NCI-H748 treated with DMSO at 0.1 percent for 48 hours (cell line): ENCODE measurements at regions not wholly inside any gene's neighbourhood (a gene's known extent, or its start where the extent isn't known, plus 50 kb on each side); places are given as distances from the start of the nearest gene placed in this dataset.
"Not testable (repeated sequence)": the region's sequence is repeated elsewhere in the genome, so short reads cannot be mapped to it uniquely, and the experiment has no call there.

Experiments
- DNase-seq: peaks from one replicate; lab custom pipeline; 2025; lab: John Stamatoyannopoulos, UW

DNA sequence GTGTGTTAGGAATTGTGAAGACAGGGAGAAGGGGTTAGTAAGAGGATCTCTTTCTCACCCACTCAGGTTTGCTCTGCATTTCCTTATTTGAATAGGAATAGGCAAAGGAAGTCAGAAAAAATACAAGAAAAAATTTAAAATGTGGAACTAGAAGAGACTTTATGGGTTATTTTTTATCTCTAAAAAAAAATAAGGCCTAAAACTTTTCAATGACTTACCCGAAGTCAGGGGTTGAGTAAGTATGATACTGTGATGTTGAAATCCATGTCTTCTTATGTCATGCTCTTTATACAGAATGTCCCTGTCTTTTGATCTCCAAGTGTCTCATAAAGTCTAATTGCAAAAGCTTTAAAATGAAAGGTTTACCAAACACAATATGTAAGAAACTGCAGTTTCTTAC lies 148.3 kb upstream of the PIK3R1 start:
- DNase-seq, result no peak

DNA sequence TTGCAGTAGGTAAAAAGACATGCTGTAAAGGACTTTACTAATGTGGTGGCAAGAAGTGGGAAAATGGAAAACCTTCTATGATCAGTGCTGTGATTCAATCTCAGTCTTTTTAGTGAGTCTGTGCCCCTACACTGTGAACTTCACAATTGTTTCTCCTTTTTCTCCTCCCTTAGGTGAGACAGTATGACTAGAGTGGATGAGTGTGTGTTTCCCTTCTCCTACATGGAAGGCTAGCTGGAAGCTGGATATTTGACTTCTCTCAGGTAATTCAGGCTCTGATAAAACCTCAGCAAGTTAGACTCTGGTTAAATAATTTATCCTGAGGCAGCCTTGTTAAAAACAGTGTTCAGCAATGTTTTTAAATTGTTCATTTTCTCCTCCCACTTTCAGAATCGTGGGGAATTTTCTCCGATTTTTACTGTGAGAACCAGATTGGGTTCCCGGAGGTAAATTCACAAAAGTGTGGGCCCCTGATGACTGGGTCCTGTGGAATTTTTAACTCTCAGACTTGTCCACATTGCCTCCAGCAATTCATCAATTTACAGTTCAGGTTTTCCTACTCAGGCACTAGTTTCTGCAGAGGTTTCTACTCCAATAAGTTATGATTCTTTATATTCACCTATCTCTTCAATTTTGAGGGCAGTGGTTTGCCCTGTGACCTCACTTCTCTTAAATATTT lies 149.1 kb upstream of the PIK3R1 start:
- no peak for DNase-seq

DNA sequence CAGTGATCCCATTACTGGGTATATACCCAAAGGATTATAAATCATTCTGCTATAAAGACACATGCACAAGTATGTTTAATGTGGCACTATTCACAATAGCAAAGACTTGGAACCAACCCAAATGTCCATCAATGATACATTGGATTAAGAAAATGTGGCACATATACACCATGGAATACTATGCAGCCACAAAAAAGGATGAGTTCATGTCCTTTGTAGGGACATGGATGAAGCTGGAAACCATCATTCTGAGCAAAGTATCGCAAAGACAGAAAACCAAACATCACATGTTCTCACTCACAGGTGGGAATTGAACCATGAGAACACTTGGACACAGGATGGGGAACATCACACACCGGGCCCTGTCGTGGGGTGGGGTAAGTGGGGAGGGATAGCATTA lies 150.2 kb upstream of the PIK3R1 start:
- not testable (repeated sequence) for DNase-seq

DNA sequence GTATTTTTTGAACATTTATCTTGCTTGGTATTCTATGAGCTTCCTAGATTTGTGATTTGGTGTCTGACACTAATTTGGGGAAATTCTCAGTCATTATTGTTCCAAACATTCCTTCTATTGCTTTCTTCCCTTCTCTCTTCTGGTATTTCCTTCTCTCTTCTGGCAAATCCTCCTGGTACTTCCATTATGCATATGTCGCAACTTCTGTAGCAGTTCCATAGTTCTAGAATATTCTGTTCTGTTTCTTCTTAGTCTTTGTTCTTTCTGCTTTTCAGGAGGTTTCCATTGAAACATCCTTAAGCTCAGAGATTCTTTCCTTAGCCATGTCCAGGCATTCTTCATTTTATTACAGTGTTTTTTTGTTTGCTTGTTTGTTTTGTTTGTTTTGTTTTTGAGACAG lies 155.2 kb upstream of the PIK3R1 start:
- no peak for DNase-seq

DNA sequence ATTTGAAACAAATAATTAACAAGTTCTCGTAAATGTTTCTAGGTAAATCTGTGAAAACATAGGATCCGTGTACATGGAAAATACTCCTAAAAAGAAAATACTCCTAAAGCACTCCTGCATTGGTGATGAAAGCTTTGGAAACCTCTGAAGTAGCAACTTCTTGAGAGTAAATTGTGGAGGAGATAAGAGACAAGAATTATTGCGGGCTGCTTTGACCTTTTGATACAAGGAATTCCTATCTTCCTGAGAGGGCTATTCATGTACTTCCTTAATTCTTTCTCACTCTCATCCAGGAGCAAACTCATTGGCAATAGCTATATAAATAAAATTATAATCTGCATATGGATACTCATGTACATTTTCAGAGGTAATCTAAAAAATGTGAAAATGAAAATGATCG lies 158.4 kb upstream of the PIK3R1 start:
- DNase-seq, result no peak

DNA sequence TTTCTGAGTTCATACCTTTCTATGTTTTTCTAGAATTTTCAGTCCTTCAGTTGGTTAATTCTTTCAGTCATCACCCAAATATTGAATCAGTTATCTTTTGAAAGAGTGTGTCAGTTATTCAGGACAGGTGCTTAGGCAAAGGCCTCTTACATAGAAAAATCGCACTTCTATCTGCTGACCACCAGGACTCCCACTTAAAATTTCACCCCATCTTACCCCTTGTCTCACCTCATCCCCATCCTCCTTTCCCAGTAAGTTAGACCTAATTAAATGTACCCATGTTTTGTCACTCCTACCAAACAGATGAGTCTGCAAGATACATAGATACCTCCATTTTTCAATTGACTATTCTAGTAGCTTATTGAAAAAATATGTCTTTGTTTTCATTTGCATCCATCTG lies 159.9 kb upstream of the PIK3R1 start:
- DNase-seq, result no peak

DNA sequence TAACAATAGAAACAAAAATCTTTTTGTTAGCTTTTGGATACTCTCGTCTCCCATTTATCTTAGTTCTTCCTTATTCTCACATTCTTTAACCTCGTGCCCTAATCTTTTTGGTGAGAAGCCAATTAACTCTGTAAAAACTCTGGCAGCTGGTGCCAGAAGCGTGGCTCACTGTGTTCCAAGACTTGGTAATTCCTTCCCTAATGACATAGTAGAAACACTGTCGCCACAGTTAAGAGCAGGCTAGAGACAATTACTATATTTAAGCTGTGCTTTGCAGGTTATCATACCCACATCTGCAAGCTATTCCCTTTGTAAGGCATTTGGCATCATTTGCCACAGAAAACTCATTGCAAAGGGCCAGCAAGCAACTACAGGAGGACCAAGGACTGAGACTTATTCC lies 160.9 kb upstream of the PIK3R1 start:
- DNase-seq, result no peak

DNA sequence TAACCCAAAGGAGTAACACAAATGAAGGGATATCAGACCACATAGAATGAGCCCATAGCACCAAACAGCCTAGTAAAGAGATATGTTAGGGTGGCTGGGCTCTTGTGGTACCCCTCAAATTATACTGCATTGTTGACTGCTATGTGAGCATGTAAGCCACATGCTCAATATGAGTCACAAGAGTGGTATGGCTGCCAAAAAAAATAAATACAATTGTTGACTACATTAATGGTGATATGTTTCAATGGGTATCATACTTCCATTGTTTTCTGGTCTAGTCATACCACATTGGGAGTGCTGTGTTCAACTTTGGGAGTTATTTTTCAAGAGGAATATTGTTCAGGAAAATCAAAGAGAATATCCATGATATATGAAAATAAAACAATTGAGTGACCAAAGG lies 162.4 kb upstream of the PIK3R1 start:
- no peak for DNase-seq

DNA sequence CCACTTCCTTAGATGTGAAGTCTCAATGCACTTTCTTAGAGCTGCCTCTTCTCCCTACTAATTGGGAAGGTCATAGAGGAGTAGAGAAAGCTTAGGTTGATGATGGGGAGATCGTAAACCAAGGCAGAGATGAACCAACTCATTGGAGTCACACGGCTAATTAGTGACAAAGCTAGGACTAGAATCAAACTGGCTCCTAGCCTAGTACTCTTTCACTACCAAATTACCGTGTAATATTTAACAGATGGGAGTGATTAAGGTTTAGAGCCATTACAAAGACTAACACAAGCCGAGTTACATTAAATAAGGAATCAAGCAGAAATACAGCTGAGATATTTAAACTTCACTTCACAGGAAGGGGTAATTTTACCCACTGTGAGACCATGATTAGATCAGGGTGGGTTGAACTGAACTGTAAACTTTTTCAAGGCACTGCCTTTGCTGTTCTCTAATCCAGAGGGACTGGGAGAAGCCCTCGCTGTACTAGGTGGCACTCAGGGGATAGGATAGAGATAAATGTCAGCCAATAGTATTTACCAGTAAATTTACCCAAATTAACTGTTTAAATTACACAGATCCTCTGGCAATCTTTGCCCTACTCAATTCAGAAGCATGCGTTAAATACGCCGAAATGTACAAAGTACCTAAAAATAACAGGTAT lies 166.4 kb upstream of the PIK3R1 start:
- DNase-seq, result no peak

DNA sequence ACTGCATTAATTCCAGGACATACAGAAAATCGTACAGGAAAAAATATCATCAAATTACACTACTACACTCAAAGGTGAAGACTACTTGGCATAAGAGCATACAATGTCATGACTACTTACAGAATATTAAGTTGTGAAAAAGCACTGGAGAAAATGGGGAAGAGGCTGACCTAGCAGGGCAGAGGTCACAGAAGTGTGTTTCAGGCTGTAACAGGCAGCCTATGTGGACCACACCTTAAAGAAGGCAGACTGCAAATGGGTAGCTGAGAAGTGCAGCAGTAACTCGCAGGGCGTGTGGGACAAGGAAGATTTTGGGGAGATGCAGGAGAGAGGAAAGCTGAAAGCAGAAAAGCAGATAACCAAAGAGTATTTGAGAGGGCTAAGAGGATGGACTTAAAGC lies 167.0 kb upstream of the PIK3R1 start:
- no peak for DNase-seq

DNA sequence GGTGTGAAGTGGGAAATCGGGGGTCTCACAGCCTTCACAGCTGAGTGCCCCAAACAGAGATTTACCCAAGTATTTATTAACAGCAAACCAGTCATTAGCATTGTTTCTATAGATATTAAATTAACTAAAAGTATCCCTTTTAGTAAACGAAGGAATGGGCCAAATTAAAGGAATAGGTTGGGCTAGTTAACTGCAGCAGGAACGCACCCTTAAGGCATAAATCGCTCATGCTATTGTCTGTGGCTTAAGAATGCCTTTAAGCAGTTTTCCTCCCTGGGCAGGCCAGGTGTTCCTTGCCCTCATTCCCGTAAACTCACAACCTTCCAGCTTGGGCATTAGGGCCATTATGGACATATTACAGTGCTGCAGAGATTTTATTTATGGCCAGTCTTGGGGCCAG lies 167.5 kb upstream of the PIK3R1 start:
- not testable (repeated sequence) for DNase-seq

DNA sequence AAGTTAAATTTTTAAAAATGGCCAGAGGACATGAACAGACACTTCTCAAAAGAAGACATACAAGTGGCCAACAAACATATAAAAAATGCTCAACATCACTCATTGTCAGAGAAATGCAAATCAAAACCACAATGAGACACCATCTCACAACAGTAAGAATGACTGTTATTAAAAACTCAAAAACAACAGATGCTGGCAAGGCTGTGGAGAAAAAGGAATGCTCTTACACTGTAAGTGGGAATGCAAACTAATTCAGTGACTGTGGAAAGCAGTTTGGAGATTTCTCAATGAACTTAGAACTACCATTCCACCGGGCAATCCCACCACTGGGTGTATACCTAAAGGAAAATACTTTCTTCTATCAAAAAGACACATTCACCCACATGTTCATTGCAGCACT lies 168.5 kb upstream of the PIK3R1 start:
- DNase-seq, result no peak

DNA sequence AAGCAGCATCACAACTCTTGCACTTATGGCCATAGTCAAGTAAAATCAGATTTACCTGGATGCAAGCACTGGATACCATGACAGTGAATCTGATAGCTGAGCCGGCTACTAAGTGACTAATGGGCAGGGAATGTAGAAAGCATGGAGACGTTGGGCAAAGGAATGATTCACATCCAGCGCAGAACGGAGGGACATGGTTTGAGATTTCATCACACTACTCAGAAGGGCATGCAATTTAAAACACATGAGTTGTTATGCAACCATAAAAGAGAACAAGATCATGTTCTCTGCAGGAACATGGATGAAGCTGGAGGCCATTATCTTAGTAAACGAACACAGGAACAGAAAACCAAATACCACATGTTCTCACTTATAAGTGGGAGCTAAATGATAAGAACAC lies 169.1 kb upstream of the PIK3R1 start:
- DNase-seq, result no peak

DNA sequence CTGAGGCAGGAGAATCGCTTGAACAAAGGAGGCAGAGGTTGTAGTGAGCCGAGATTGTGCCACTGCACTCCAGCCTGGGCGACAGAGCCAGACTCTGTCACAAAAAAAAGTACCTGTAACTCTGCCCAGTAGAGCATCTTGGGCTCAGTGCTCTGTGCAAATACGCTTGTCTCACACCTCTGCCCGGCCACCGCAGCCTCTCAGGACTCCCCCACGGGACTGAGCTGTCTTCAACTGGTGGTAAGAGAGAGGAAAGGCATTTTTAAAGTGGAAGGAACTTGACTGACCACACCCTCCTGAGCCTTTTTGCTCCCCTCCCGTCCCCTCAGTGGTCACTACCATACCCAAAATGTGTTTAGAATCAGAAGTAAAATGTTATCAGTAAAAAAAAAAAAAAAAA lies 174.3 kb upstream of the PIK3R1 start:
- DNase-seq, result no peak

DNA sequence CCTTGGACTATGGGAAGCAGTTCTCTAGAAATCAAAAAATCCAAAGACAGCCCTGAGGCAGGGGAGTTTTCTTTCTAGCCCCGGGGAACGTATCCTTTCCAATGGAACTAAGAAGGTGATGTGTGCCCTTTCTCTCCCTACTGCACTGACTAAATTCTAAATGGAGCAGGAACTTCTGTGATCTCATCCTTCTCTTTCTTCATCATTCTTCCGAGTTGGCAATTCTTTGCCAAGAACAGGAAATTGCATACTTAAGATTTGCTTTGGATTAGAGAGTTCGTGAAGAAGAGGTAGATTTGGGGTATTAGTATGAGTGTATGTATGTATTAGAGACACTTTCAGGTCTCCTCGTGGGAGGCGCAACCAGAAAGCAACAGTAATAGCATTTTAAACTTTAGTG lies 178.0 kb upstream of the PIK3R1 start:
- DNase-seq, result no peak

DNA sequence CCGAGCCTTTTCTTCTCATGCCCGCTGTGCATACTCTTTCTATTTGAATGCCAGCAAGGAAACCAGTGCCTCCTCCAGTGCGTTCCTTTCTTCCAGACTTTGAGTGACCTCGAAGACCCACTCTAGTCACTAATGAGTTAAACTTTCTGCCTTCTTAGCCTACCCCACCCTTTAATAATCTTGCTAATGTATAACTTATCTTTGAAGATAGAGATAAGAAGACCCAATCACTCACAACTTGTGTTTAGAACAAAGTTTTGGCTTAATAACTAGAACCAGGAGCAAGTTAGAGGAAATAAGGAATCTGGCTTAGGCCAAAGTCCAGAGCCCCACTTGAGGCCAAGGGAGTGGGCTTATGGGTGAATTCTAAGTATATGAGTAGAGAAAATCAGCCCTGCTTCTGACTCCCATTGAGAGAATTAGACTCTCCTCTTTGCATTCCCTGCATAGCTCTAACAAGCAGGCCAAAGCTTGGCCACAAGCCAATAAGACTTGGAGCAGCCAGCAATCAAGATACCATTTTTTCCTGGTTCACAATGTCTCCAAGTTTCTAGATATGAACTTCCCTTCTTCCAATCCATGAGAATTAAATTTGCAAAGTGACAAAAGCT lies 181.5 kb upstream of the PIK3R1 start:
- DNase-seq, result no peak

DNA sequence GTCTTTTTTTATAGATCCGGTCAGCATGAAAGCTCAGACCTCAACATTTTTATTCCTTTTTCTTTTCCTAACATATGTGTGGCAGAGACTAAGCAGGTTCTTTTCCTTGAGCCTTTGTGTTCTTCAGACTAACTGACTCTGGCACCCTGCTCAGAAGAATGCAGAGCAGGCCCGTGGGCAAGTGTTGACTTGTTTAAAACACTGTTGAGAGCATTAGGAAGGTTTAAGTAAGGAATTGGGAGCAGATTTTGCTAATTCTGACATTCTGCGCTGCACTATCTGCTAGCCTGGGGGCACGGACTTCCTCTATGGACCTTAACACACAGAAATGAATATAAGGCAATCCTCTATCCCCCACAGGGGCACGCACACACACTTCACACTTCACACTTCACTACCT lies 182.5 kb upstream of the PIK3R1 start:
- DNase-seq, result no peak

DNA sequence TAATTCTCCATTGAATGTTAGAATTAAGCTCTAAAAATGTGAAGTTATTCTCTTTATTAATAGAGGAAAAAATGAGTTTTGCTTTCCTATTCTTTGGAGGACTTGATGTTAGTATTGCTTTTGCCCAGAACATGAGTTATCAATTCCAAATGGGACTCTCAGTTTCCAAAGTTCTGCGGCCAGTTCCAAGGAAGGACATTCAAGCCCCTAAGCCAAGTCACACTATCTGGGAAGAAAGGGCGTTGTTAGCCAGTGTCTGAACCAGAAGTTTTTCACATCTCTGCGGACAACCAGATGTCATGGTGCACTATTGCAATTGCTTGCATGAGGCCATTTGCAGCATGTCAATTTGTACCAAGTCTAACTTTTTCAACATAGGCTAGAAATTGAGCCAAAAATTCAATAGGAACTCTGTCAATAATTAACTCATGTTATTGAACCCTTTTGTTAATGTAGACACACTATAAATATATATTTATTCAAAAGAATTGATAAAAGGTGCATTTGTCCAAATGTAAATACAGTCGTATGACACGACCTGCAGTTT lies 183.3 kb upstream of the PIK3R1 start:
- no peak for DNase-seq

DNA sequence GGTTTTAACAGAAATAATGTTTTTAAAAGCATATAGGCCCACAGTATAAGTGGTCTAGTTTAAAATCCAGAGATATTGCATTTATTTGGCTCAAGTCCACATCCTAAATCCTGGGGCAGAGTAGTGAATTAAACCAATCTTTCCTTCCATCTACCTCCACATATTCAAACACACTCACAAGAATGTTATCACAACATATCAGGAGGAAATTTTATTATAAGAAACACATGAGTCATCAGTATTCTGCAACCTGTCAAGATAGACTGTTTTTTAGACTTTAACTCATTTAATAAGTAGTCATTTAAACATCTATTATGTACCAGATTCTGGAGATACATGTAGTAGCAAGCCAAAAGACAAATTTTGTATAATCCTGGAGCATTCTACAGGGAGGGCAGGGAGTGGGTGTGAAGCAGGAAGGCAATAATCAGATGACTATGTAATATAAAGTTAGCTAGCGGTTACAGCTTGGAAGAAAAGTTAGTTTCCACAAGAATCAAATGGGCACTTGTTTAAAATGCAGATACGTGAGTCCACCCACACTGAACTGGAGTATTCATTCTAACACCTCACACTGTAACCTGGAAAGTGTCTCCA lies 187.3 kb upstream of the PIK3R1 start:
- DNase-seq, result no peak

DNA sequence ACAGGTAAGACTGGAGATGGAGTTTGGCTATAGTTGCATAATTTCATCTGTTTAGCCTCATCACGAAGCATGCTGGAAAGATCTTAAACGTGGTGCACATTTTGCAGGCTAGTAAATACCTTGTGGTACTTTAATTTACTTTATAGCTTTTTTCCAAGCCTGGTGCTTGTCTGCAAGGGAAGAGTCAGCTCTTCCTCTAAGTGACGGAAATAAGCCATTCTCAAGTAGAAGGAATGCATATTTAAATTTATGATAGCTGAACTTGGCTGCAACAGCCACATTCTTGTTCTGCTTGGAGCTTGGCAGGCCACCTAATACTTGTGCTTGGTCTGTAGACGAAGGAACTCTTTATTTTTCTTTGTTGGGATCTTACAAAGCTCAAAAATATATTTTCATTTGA lies 188.0 kb upstream of the PIK3R1 start:
- no peak for DNase-seq

DNA sequence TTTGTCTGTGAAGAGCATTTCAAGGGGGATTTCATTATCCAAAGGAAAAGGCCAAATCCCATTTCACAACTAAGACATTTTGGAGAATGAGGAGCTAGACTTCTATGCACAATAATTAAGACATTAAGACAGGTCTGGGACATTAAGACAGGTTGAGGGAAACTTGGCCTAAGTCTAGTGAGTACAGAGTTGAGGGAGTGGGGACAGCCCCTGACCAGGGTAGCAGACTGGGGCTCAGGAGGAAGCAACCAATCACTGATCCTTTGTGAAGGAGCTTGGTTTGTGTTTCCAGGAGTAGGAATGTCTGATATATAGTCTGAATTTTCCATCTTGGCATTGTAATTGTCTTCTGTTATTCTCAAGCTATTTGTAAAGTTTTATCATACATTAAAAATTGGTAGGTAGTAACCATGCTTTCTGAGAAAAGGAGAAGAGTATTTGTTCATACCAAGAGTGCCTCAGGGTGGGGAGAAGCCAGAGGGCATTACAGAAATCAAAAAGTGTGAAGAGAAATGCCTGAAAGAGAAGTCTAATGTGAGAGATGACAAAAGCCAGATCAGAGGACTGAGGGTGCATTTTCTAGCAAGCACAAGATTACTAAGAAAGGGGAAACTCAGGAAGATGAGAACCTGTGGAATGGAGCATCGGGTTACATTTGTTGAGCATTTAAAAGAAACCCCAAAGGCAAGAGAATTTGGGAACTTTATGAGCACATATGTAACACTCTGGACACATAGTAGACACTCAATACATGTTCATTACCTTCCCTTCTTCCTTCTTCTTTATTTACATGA lies 189.3 kb upstream of the PIK3R1 start:
- DNase-seq, result no peak

DNA sequence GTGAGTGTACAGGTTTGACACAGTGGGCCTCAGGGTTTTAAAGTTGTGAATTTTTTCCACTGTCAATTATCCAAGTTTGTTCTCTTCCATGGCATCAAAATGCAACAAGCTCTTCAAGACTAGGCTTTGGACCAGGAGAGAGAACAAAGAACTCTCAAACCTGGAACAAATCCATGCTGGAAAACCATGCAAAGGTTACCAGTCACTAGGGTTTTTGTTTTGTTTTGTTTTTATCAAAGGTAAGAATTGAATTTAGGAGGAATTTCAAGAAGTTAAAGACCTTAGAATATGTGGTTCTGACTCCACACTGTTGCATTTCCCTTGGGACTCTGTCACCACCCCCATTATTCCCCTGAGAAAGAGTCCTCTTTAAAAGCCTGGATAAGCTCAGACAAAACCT lies 191.1 kb upstream of the PIK3R1 start:
- no peak for DNase-seq
